ENCODE measurements at regions not wholly inside any gene's neighbourhood (a gene's known extent, or its start where the extent isn't known, plus 50 kb on each side); places are given as distances from the start of the nearest gene placed in this dataset.

GRCh38 chr11:13862845-13863392 is 99.6 kb upstream of the SPON1 start:
- Histone ChIP-seq H3K27ac (no peak overlapping the region), H3K27me3 (no peaks in the 10 kb centered on the region), H3K9me3 (no peaks in the 10 kb centered on the region), H3K4me1 (no peaks in the 10 kb centered on the region), H3K4me3 (no peak overlapping the region), H3K36me3 (no peaks in the 10 kb centered on the region)
- ATAC-seq (ENCODE audit: low FRiP score in 2 of 2) (no peak), DNase-seq (no peak)
- WGBS, 2 donors = 90 to 94% methylated on average over 3 of the region's 3 CpGs
- TF ChIP-seq EP300 (IDR thresholded peaks at IDR 0.05) = no peak
- TF ChIP-seq POLR2A (IDR thresholded peaks at IDR 0.05) = no peak

- DNase-seq (no peak), ATAC-seq (ENCODE audit: low FRiP score in 2 of 2) (no peak)
- Histone ChIP-seq H3K36me3 (no peaks in the 10 kb centered on the region), H3K4me1 (peaks cover 0 to 3% (median 0%) of the 10 kb centered on the region in 4 donors), H3K27me3 (no peaks in the 10 kb centered on the region), H3K27ac (no peak overlapping the region), H3K9me3 (no peaks in the 10 kb centered on the region), H3K4me3 (no peak overlapping the region)
- 36 to 46% methylated on average over 2 of the region's 2 CpGs for WGBS, 2 donors
- TF ChIP-seq CTCF (IDR thresholded peaks at IDR 0.05) = no peak
- TF ChIP-seq POLR2A (IDR thresholded peaks at IDR 0.05) = no peak
- TF ChIP-seq POLR2AphosphoS5 (IDR thresholded peaks at IDR 0.05) = no peak
- TF ChIP-seq EP300 (IDR thresholded peaks at IDR 0.05) = no peak
Observed at GRCh38 chr11:13868710-13869397, 93.7 kb upstream of the SPON1 start.

GRCh38 chr11:13869398-13869886 is 93.1 kb upstream of the SPON1 start:
- H3K4me3 ChIP-seq = no peak overlapping the region
- no peaks in the 10 kb centered on the region for H3K36me3 ChIP-seq
- H3K9me3 ChIP-seq = no peaks in the 10 kb centered on the region
- no peak for ATAC-seq (ENCODE audit: low FRiP score in 2 of 2)
- H3K27ac ChIP-seq = no peak overlapping the region
- no peaks in the 10 kb centered on the region for H3K27me3 ChIP-seq
- 79 to 96% methylated on average over 1 of the region's 1 CpG for WGBS, 2 donors
- DNase-seq = no peak
- TF ChIP-seq POLR2AphosphoS5 (IDR thresholded peaks at IDR 0.05) = no peak
- TF ChIP-seq POLR2A (IDR thresholded peaks at IDR 0.05) = no peak
- TF ChIP-seq EP300 (IDR thresholded peaks at IDR 0.05) = no peak
- no peak for TF ChIP-seq CTCF (IDR thresholded peaks at IDR 0.05)
- peaks cover 0 to 3% (median 0%) of the 10 kb centered on the region in 4 donors for H3K4me1 ChIP-seq

GRCh38 chr11:13874597-13874996 is 87.9 kb upstream of the SPON1 start:
- TF ChIP-seq CTCF (IDR thresholded peaks at IDR 0.05) (no peak), POLR2AphosphoS5 (IDR thresholded peaks at IDR 0.05) (no peak), EP300 (IDR thresholded peaks at IDR 0.05) (no peak), POLR2A (IDR thresholded peaks at IDR 0.05) (no peak)
- peaks cover 0 to 3% (median 0%) of the 10 kb centered on the region in 4 donors for H3K4me1 ChIP-seq
- H3K27me3 ChIP-seq = no peaks in the 10 kb centered on the region
- H3K4me3 ChIP-seq = no peak overlapping the region
- H3K27ac ChIP-seq = no peak overlapping the region
- H3K36me3 ChIP-seq = no peaks in the 10 kb centered on the region
- no peak for DNase-seq
- ATAC-seq (ENCODE audit: low FRiP score in 2 of 2) = no peak
- no peaks in the 10 kb centered on the region for H3K9me3 ChIP-seq

GRCh38 chr11:13875643-13876042 is 86.9 kb upstream of the SPON1 start:
- no peak for DNase-seq
- WGBS, 2 donors = 81 to 85% methylated on average over 9 of the region's 9 CpGs
- H3K27me3 ChIP-seq = no peaks in the 10 kb centered on the region
- ATAC-seq (ENCODE audit: low FRiP score in 2 of 2) = no peak
- H3K36me3 ChIP-seq = no peaks in the 10 kb centered on the region
- H3K9me3 ChIP-seq = no peaks in the 10 kb centered on the region
- peaks cover 0 to 3% (median 0%) of the 10 kb centered on the region in 4 donors for H3K4me1 ChIP-seq
- no peak for TF ChIP-seq POLR2A (IDR thresholded peaks at IDR 0.05)
- no peak for TF ChIP-seq POLR2AphosphoS5 (IDR thresholded peaks at IDR 0.05)
- no peak for TF ChIP-seq CTCF (IDR thresholded peaks at IDR 0.05)
- no peak for TF ChIP-seq EP300 (IDR thresholded peaks at IDR 0.05)
- H3K4me3 ChIP-seq = no peak overlapping the region
- no peak overlapping the region for H3K27ac ChIP-seq

All from upper lobe of left lung (tissue), 6 donors.